GM13976 (cell line): ENCODE measurements at regions not wholly inside any gene's neighbourhood (a gene's known extent, or its start where the extent isn't known, plus 50 kb on each side); places are given as distances from the start of the nearest gene placed in this dataset.
"Not testable (repeated sequence)": the region's sequence is repeated elsewhere in the genome, so short reads cannot be mapped to it uniquely, and the experiment has no call there.

Source experiments
- DNase-seq: peaks from one replicate; pipeline ENCODE4 v3.0.0; 2012; ENCODE audit warnings: low spot score
- in situ Hi-C: fragments of 300-500 bp; cut with MboI; formaldehyde crosslinking; loops from one replicate; pipeline ENCODE4 v1.12.0; 2022; ENCODE audit warnings: low sequenced_read_pairs, mixed read lengths, inconsistent platforms; ENCODE audit not compliant: unreplicated experiment

DNA sequence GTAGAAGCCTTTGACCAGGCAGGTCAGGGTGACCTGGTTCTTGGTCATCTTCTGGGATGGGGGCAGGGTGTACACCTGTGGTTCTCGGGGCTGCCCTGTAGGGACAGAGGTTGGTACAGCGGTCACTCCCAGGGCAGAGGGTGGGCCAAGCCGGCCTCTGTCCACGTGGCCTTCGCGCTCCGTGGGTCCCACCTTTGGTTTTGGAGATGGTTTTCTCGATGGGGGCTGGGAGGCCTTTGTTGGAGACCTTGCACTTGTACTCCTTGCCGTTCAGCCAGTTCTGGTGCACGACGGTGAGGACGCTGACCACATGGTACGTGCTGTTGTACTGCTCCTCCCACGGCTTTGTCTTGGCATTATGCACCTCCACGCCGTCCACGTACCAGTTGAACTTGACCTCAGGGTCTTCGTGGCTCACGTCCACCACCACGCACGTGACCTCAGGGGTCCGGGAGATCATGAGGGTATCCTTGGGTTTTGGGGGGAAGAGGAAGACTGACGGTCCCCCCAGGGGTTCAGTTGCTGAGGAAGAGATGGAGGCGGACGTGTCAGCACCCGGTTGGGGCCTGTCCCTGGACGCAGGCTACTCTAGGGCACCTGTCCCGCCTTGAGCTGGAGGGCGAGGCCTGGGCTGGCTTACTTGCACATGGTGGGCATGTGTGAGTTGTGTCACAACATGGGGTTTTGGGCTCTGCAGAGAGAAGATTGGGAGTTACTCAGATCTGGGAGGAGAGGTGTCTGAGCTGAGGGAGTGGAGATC, 142.3 kb downstream of the TMEM121 start:
- DNase-seq, in situ Hi-C loops: not testable (repeated sequence)

DNA sequence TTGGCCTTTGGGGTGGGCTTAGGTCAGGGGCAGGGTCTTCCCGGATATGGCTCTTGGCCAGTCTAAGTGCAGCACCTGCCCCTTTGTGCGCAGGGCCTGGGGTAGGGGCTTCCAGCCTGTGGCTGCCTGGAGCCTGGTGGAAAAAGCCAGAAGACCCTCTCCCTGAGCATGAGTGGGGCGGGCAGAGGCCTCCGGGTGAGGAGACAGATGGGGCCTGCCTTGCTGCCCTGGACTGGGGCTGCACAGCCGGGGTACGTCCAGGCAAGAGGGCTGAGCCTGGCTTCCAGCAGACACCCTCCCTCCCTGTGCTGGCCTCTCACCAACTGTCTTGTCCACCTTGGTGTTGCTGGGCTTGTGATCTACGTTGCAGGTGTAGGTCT, 142.8 kb downstream of the TMEM121 start:
- DNase-seq, in situ Hi-C loops: not testable (repeated sequence)

DNA sequence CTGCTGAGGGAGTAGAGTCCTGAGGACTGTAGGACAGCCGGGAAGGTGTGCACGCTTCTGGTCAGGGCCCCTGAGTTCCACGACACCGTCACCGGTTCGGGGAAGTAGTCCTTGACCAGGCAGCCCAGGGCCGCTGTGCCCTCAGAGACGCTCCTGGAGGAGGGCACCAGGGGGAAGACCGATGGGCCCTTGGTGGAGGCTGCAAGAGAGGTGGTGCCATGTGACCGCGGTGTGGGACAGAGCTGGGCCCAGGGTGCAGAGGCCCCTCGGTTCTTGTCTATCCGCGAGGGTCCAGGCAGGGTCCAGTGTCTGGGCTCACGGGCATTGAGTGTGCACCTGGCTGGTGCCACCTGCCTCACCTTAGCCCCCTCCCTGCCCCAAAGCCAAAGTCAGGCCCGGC, 143.3 kb downstream of the TMEM121 start:
- in situ Hi-C loops, result loop anchor here (5.0 to 10.0 kb wide), 2 partner anchors 117 to 275 kb away; no protein-coding TSS in a partner anchor
- DNase-seq, result not testable (repeated sequence)

DNA sequence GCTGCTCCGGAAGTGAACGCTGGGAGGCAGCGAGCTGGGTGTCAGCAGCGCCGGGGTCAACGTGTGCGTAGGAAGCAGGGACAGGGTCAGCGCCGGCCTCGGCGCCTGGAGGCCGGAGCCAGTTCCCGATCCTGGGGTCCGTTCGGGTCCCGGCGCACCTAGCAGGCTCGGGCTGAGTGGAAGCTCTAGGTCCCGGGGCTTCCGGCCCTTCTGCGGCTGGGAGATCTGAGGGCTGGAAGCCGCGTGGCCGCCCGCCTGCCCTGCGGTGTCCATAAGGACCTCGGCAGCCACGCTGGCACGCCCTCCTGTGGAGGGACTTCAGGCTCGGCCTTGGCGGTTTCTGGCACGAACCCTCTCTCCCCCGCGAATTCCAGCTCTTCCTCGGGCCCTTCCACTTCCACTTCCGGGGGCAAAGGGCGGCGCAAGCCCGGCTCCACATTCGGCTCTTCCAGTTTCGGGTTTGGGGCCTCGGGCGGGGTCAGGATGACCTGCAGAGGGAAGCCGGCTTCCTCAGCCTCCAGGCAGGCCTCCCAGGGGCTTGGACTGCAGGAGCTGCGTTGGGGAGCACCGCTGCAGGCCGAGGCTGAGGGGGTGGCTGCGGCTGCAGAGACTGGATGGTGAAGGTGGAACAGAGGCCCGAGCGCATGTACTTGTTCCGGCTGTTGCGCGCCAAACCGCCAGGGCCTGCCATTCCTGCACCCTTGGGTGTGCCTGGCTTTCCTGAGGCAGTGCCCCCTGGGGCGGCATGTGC, 146.2 kb downstream of the TMEM121 start:
- DNase-seq, result not testable (repeated sequence)
- in situ Hi-C loops, result loop anchor here (5.0 to 10.0 kb wide), 2 partner anchors 120 to 272 kb away; no protein-coding TSS in a partner anchor

DNA sequence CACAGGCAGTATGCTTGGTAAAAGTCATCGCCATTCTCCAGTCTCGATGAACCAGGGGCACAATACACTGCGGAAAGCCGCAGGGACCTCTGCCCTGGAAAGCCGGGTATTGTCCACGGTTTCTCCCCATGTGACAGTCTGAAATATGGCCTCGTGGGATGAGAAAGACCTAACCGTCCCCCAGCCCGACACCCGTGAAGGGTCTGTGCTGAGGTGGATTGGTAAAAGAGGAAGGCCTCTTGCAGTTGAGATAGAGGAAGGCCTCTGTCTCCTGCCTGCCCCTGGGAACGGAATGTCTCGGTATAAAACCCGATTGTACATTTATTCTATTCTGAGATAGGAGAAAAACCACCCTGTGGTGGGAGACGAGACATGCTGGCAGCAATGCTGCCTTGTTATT, 149.1 kb downstream of the TMEM121 start:
- DNase-seq, result not testable (repeated sequence)
- in situ Hi-C loops, result loop anchor here (10.0 kb wide), 1 partner anchor 269 kb away; no protein-coding TSS in a partner anchor

DNA sequence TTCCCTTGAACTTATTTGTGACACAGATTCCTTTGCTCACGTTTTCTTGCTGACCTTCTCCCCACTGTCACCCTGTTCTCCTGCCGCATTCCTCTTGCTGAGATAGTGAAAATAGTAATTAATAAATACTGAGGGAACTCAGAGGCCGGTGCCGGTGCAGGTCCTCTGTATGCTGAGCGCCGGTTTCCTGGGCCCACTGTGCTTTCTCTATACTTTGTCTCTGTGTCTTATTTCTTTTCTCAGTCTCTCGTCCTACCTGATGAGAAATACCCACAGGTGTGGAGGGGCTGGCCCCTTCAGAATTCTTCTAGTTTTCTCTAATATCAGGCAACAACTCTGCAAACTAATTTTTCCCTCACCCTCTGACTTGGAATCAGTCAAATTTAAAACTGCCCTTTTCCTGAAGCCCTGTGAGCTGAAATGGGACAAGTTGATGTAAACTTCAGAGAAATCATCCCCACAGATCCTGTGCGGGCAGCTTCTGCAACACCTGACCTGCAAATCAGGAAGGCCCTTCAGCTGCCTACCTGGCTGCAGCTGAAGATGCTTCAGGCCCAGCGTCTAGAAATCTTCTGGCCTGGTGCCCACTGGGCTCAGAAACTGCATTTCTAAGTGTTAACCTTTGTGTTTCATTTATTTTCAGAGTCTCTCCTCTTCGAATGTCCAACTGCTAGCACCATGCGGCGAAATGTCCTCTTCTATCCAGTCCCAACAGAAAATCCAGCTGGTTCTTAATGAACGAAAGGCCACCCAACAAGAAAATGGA, 149.7 kb downstream of the TMEM121 start:
- DNase-seq, result not testable (repeated sequence)
- in situ Hi-C loops, result loop anchor here (10.0 kb wide), 1 partner anchor 269 kb away; no protein-coding TSS in a partner anchor

DNA sequence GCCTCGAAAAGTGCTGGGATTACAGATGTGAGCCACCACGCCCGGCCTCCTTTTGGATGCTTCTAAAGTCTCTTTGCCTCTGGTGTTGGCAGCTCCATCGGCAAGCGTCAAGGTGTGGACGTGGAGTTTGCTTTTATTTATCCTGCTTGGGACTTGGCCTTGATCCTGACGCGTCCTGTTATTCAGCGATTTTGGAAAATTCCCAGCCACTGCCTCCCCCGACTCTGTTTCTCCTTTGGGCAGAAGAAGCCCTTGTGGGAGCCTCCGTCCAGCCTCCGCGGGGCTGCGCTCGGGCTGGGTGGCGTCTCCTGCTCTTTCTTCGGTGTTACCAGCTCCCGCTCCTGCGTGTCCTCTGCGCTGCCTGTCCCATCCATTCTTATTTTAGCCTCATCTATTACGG, 151.7 kb downstream of the TMEM121 start:
- in situ Hi-C loops, result loop anchor here (10.0 kb wide), 1 partner anchor 267 kb away; no protein-coding TSS in a partner anchor

DNA sequence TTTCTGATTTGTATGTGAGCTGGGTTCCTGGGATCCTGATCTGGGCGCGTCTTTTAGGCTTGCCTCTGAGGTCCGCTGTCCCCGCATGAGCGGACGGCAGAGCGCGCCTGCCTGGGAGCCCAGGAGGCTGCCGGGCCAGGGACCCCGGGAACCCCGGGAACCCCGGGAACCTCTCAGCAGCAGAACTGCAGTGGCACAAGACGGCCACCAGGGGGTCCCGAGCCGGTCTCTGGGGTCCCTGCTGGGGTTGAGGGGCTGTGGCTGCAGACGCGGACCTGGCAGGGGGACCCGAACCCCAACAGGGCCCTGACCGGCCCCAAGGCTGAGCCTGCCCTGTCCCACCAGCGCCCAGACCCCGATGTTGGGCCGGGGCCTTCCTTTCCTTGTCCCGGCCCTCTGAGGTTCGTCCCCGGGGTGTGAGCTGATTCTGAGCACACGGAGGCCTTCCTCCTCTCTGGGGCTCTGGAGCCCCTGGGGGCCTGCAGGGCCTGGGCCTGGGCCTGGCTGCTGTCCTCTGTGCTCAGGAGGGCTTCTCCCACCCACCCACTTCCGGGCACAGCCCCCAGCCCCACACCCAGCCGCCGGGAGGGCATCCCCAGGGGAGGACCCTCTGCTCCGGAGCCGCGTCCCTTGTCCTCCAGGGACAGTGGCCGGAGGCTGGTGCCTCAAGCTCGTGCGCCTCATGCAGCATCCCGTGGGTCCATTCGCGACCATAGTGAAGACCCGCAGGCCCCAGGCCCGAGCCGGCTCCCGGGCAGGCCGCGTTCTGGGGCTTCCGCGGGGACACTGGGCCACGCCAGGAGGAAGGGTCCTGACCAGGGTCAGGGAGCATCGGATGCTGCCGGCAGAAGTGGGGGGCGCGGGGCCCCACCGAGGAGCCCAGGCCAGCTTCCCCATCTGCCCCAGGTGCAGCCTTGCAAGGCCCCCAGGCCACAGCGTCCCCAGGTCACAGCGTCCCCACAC, 152.9 kb downstream of the TMEM121 start:
- not testable (repeated sequence) for DNase-seq
- in situ Hi-C loops, result loop anchor here (10.0 kb wide), 1 partner anchor 266 kb away; no protein-coding TSS in a partner anchor

More for the DNA sequence above, 151.7 kb downstream of the TMEM121 start:
- DNase-seq, result not testable (repeated sequence)

DNA sequence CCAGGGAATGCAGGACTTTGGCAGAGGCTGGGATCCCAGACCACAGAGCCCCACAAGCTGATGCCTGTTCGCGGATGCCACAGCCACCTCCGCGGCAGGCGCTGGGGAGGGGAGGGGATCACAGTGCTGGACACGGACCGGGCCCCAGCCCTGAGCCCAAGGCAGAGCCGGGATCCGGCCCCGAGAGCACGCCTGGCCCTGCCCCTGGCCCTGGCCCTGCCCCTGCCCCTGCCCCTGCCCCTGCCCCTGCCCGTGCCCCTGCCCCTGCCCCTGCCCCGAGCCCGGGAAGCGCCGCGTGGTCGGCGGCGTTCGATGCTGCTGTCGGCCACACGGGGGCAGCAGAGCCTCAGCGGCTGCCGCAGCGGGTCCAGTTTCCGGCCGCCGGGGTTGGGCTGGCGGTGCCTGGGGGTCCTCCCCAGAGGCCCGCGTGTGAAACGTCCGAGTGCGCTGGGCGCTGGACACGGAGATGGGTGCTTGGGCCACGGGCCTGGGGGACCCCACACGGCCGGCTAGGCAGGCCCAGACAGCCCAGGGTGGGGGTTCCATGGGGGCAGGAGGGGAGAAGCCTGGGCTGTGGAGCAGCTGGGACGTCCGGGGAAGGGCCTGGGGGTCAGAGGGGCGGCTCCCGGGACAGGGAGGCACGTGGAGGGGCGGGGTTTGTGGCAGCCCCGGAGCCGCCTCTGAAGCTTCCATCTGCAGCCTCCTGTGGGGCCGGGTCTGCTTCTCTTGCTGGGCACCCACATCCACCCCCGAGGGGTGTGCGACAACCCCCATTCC, 153.8 kb downstream of the TMEM121 start:
- in situ Hi-C loops, result loop anchor here (10.0 kb wide), 1 partner anchor 265 kb away; no protein-coding TSS in a partner anchor
- DNase-seq, result not testable (repeated sequence)

DNA sequence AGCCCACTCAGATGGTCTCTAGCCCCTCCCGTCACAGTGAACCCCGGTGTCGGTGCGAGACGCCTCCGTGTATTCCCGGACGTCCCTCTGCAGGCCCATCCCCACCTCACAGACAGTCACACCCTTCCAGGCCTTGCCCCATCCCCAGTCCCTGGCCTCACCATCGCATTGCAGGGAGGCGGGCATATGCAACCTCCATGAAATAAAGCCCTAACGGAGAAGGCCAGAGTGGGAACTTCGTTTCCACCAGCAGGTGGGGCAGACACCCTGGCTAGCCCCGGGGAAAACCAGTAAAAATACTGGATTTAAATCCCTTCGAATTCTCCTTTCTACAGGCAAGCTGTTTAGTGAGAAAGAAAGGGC, 154.3 kb downstream of the TMEM121 start:
- DNase-seq, in situ Hi-C loops: not testable (repeated sequence)

DNA sequence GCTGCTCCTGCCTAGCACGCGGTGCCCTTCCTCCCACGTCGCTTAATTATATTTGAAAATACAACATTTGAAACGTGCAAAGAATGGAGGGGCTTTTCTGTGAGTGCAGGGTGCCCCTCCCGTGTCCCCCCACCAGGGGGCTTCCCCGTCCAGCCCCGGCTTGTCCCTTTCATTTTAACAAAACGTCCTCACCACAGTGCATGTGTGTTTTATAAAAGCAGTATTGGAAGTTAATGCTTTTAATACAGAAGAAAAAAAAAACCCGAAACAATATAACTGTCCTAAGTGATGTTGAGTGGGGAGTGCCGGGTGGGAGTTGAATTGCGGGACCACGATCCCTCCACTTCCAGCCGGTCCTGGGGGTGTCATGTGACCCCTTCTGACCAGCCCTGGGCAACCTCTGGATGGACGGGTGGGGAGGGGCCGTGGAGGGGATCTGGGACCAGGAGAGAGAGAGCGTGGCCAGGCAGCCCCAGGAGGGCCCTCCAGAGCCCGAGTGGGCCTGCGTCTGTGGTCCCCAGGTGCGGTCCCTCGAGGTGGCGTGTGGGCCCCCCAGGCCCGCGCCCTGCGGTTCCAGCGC, 155.3 kb downstream of the TMEM121 start:
- DNase-seq, in situ Hi-C loops: not testable (repeated sequence)

DNA sequence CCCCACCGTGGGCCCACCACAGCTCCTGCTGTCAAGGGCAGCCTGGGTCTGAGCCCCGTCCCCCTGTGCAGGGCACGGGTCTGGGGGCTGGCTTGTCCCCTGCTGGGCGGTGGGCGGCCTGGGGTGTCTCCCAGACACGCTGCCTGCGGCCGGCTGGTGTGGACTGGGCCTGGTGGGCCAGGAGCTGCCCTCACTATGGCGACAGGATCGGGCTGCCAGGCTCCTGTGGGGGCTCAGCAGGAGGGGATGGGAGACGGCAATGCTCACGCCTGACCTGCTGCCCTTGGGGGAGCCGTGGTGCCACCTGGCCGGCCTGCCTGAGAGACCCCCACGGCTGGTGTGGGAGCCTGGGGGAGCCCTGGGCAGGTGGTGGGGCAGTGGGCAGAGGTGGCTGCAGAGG, 156.1 kb downstream of the TMEM121 start:
- in situ Hi-C loops, DNase-seq: not testable (repeated sequence)
